Mucosa of gallbladder (tissue), 1 donor: ENCODE measurements at regions not wholly inside any gene's neighbourhood (a gene's known extent, or its start where the extent isn't known, plus 50 kb on each side); places are given as distances from the start of the nearest gene placed in this dataset.
A peak's percentile ranks its signal among the peaks of the same experiment; 100 is the strongest.
"Not testable (repeated sequence)": the region's sequence is repeated elsewhere in the genome, so short reads cannot be mapped to it uniquely, and the experiment has no call there.

Source experiments
- DNase-seq: peaks from one replicate; pipeline ENCODE4 v3.0.0-alpha.2; 2020; ENCODE audit warnings: low spot score
- donor health status: DM: no; HTN: no; CAD: no.

DNA sequence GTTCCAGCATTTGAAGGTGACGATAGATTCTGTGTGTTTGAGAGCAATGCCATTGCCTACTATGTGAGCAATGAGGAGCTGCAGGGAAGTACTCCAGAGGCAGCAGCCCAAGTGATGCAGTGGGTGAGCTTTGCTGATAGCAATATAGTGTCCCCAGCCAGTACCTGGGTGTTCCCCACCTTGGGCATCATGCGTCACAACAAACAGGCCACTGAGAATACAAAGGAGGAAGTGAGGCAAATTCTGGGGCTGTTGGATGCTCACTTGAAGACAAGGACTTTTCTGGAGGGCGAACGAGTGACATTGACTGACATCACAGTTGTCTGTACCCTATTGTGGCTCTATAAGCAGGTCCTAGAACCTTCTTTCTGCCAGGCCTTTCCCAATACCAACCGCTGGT, 142.0 kb downstream of the PLS3 start:
- DNase-seq = no peak

DNA sequence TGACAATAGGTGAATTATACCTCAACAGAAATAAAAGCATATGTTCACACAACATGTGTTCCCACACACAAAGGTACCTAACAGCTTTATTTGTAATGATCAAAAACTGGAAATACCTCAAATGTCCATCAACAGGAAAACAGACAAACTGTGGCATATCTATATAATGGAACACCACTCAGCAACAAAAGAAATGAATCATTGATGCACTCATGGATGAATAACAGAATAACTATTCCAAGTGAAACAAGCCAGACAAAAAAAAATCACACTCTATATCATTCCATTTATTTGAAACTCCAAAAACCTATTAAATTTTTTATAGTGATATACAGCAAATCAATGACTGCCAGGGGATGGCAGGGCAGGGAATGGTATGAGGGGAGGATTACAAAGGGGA, 148.1 kb downstream of the PLS3 start:
- DNase-seq = no peak

DNA sequence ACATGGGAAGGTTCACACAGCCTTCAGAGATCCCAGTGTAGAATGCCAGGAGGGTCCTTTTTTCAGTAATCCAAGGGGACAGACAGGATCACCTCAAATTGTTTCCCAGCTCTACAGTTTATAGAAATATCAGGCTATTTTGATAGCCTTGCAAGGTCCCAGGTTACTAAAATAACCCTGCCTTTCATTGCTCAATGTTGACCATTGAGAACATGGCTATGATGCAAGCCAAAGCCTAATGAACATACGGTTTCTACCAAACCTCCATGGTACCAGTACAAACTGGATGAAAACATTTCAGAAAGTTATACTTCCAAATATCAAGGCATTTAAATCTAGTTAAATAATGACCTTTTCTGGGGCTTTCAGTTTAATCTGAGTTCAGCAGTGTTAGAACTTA, 151.5 kb downstream of the PLS3 start:
- no peak for DNase-seq

DNA sequence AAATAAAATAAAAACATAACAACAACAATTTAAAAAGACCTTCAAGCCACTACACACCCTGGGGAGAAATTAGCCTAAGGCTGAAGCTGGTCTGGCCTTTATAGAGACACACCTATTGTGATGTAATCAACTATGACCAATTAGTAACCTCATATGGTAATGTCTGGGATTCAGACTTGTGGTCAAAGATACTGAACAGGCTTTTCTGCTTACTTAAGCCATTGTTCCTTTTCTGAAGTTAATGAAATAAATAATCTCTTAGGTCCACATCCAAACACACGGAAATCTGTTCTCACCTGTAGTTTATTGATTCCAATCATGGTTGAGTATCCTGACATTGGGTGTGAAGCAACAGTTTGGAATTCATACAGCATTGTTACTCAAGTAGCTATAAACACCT, 152.5 kb downstream of the PLS3 start:
- no peak for DNase-seq

DNA sequence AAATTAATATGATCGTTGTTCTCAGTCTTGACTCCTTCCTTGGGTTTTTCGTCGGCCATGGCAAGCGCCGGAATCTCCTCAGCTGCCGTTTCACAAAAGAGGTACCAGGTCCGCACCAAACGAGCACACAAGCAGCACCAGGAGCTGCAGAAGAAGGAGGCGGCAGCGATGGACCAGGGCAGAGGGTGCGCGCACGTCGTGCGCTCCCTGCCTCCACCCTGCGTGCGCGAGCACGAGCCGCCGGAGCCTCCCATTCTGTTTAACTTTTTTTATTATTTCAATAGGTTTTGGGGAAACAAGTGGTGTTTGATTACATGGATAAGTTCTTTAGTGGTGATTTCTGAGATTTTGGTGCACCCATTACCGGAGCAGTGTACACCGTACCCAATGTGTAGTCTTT, 158.2 kb downstream of the PLS3 start:
- no peak for DNase-seq

DNA sequence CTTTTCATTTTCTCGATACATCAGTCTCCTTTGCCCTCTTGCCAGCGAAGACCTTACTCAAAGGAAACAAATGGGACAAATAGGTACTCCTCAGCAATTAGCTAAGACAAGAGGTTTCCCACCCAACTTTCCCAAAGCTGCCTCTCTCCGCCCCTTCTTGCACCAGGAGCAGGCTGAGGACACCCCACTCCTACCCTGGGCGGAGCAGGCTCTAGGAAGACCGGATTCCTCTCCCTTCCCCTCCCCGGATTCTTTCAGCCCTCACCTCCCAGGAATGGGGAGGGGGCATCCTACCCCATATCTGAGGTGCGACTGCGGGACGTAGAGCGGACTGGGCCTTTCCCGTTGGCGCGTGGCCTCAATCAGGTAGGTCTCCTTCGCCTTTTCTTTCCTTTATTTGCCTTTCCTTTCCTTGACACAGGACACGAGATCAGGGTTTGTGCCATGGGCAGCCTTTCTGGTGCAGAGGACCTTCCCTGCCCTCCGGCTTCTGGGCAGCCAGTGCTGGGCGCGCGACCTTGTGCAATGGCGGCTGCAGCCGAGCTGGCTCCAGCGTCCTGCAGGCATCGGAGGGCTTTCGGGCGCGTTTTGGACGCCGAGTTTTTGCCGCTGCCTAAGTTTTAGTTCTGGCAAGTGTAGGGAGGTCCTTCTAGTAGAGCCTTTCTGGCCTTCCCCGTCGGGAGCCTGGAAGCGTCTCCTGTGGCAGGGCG, 161.9 kb downstream of the PLS3 start:
- not testable (repeated sequence) for DNase-seq

DNA sequence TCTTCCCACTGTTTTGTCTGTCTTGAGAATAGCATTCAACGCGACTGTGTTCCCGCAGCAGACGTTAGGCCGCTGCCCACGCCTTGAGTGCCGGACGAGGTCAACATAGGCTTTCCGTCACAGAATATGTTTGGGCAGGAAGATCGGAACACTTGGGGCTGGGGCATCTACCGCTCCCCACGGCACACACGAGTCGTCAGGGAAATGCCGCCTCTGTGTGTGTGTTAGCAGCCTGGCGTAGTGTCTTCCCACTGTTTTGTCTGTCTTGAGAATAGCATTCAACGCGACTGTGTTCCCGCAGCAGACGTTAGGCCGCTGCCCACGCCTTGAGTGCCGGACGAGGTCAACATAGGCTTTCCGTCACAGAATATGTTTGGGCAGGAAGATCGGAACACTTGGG, 164.4 kb downstream of the PLS3 start:
- not testable (repeated sequence) for DNase-seq

DNA sequence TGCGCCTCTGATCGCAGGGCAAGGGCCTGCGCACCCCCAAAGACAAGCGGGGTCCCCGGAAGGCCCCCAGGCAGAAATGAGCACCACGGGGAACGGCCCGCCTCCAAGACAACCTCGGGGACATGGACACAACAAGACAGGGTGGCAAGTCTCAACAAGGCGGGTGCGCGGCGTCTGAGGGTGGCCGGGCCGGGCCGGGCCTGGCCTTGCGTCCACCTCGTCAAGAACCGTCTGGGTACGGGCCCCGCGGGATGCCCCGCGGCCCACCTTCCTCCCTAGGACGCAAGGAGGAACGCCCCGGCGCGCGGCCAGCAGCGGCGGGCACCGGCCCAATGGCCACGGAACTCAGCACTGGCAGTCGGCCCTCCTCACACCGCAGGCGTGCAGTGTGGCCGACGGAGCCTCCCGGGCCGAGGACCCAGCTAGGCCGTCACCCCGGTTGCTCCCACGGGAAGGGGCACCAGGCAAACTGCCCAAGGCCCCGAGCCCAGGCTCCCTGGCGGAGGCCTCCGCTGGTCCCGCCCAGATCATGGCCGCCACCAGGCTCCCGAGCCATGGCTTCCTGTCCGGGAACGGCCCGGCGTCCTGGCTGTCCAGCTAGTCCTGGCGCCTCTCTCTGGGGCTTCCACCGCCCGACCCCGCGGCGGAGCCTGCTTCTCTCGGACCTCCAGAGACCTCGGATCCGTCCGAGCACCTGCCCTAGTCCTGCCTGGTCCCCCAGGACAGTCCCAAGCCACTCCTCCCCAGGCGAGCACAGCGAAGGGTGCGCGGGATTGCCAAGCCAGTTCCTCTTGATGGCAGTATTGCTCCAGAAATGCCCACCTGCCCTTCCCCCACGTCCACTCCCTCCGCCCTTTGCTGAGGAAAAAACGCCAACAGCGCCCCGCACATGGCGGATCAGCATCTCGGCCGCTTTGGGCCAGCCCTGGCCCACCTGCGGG, 167.1 kb downstream of the PLS3 start:
- not testable (repeated sequence) for DNase-seq

DNA sequence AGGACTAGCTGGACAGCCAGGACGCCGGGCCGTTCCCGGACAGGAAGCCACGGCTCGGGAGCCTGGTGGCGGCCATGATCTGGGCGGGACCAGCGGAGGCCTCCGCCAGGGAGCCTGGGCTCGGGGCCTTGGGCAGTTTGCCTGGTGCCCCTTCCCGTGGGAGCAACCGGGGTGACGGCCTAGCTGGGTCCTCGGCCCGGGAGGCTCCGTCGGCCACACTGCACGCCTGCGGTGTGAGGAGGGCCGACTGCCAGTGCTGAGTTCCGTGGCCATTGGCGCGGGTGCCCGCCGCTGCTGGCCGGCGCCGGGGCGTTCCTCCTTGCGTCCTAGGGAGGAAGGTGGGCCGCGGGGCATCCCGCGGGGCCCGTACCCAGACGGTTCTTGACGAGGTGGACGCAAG, 171.6 kb downstream of the PLS3 start:
- DNase-seq = not testable (repeated sequence)

DNA sequence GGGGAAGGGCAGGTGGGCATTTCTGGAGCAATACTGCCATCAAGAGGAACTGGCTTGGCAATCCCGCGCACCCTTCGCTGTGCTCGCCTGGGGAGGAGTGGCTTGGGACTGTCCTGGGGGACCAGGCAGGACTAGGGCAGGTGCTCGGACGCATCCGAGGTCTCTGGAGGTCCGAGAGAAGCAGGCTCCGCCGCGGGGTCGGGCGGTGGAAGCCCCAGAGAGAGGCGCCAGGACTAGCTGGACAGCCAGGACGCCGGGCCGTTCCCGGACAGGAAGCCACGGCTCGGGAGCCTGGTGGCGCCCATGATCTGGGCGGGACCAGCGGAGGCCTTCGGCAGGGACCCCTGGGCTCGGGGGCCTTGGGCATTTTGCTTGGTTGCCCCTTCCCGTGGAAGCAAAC, 174.3 kb downstream of the PLS3 start:
- peak; percentile 42 for DNase-seq
